Mesothelial cell of epicardium (in vitro differentiated cells): ENCODE measurements at regions not wholly inside any gene's neighbourhood (a gene's known extent, or its start where the extent isn't known, plus 50 kb on each side); places are given as distances from the start of the nearest gene placed in this dataset.

Experiments used
- DNase-seq, 2 experiments: peaks; one replicate each; pipeline ENCODE4 v3.0.0; 2021; ENCODE audit warnings: low spot score in 2 of 2; ENCODE audit not compliant: unreplicated experiment in 2 of 2
- H3K27ac Mint-ChIP-seq: 2 replicates; pipeline ENCODE4 v1.8.0; 2021; ENCODE audit warnings: mixed read lengths
- H3K27me3 Mint-ChIP-seq: 2 replicates; pipeline ENCODE4 v1.8.0; 2021; ENCODE audit warnings: low read depth, mixed read lengths
- H3K36me3 Mint-ChIP-seq: 2 replicates; pipeline ENCODE4 v1.8.0; 2021; ENCODE audit warnings: mixed read lengths
- H3K4me1 Mint-ChIP-seq: 2 replicates; pipeline ENCODE4 v1.8.0; 2021; ENCODE audit warnings: mixed read lengths
- H3K4me3 Mint-ChIP-seq: 2 replicates; pipeline ENCODE4 v1.8.0; 2021; ENCODE audit warnings: mild to moderate bottlenecking, moderate library complexity, mixed read lengths
- H3K9me3 Mint-ChIP-seq: 2 replicates; pipeline ENCODE4 v1.8.0; 2021; ENCODE audit warnings: mixed read lengths
- TF ChIP-seq, protein P1 (sequence below): fragments of 200-600 bp; sonication (generic); IDR thresholded peaks from one replicate; pipeline ENCODE4 v1.5.0; 2021; ENCODE audit warnings: antibody characterized with exemption; ENCODE audit not compliant: unreplicated experiment

DNA sequence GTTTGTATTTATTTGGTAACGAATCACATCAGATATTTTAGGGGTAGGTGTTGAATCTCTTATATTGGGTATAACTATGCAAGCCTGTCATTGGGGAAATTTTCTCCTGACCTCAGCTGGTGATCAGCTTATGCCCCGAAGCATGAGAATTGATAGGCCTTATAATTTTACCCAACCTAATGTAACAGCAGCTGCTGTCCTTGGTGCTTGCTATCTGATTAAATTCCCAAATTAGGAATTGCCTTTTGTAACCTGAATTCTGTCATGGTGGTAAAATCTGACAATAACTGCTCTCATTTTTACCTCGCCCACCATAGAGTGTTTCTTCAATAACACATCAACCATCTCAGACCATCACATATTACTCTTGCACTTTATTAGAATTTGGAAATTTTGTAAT lies 1542.6 kb upstream of the PIK3C3 start:
- H3K36me3 Mint-ChIP-seq: no peaks in the 10 kb centered on the region
- H3K4me1 Mint-ChIP-seq: peaks cover 13% of the 10 kb centered on the region
- no peaks in the 10 kb centered on the region for H3K9me3 Mint-ChIP-seq
- H3K4me3 Mint-ChIP-seq: no peak overlapping the region
- DNase-seq: no peak
- H3K27me3 Mint-ChIP-seq: peaks cover 3% of the 10 kb centered on the region
- no peak overlapping the region for H3K27ac Mint-ChIP-seq
- TF ChIP-seq, protein P1, sequence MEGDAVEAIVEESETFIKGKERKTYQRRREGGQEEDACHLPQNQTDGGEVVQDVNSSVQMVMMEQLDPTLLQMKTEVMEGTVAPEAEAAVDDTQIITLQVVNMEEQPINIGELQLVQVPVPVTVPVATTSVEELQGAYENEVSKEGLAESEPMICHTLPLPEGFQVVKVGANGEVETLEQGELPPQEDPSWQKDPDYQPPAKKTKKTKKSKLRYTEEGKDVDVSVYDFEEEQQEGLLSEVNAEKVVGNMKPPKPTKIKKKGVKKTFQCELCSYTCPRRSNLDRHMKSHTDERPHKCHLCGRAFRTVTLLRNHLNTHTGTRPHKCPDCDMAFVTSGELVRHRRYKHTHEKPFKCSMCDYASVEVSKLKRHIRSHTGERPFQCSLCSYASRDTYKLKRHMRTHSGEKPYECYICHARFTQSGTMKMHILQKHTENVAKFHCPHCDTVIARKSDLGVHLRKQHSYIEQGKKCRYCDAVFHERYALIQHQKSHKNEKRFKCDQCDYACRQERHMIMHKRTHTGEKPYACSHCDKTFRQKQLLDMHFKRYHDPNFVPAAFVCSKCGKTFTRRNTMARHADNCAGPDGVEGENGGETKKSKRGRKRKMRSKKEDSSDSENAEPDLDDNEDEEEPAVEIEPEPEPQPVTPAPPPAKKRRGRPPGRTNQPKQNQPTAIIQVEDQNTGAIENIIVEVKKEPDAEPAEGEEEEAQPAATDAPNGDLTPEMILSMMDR: no peak

DNA sequence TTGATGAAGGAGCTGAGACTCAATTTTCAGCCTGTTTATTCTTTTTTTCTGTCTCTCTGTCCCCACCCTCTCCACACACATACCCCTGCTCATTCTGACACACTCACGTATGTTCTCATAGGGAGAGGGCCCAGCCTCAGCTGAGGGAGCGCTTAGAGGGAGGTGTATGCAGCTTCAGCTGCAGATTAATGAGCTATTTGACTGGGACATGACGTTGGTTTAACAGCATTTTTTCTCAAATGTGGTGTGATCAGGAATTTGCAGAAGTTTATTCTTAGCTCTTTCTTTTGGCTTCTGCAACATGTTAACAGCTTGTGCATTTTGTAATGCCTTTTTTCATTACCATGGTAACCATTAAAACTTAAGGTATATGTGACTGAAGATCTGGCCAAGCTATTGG lies 1547.1 kb upstream of the PIK3C3 start:
- TF ChIP-seq, protein P1: no peak
- Mint-ChIP-seq H3K36me3 (no peaks in the 10 kb centered on the region), H3K9me3 (peaks cover 3% of the 10 kb centered on the region), H3K27ac (no peak overlapping the region), H3K4me3 (no peak overlapping the region), H3K27me3 (peaks cover 9% of the 10 kb centered on the region), H3K4me1 (peaks cover 5% of the 10 kb centered on the region)
- DNase-seq: no peak

DNA sequence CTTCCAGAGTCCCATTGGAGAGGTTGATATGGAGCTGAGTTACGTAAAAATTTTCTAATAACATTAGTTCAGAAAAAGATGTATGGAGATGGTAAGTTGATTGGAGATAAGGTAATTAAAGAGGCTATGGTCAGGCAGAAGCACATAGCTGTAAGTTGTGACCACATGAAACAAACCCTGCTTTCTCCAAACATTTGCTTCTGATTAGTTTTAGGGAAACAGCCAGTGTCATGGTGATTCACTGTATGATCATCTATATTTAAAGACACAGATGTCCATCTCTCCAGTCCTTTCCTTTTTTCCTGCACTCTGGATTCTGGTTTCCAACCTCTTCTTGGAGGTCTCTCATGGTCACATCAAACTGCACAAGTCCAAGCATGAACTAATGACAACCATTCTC lies 1550.8 kb upstream of the PIK3C3 start:
- Mint-ChIP-seq H3K9me3 (peaks cover 7% of the 10 kb centered on the region), H3K27ac (no peak overlapping the region), H3K36me3 (no peaks in the 10 kb centered on the region), H3K4me1 (peaks cover 5% of the 10 kb centered on the region), H3K4me3 (no peak overlapping the region), H3K27me3 (peaks cover 9% of the 10 kb centered on the region)
- TF ChIP-seq, protein P1: no peak
- DNase-seq: no peak

DNA sequence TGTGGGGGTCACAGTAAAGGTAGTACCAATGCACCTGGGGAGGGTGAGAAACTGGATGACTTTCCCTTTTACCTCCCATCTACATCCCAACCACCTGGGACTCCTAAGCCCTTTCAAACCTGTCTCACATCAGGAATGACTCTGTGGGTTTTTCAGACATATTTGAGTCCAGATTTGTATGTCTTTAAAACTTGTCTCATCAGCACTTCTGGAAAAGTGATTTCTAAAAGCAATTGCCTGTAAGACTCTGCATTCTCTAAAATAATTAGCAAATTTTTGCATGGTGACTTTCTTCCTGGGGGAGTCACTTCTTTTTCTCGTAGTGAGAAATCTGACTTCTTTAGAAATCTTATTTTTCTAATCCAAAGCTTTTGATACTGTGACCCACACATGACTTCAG lies 1553.0 kb upstream of the PIK3C3 start:
- Mint-ChIP-seq H3K4me3 (no peak overlapping the region), H3K4me1 (no peaks in the 10 kb centered on the region), H3K27me3 (peaks cover 4% of the 10 kb centered on the region), H3K36me3 (no peaks in the 10 kb centered on the region), H3K9me3 (peaks cover 7% of the 10 kb centered on the region), H3K27ac (no peak overlapping the region)
- DNase-seq: no peak
- TF ChIP-seq, protein P1: no peak

DNA sequence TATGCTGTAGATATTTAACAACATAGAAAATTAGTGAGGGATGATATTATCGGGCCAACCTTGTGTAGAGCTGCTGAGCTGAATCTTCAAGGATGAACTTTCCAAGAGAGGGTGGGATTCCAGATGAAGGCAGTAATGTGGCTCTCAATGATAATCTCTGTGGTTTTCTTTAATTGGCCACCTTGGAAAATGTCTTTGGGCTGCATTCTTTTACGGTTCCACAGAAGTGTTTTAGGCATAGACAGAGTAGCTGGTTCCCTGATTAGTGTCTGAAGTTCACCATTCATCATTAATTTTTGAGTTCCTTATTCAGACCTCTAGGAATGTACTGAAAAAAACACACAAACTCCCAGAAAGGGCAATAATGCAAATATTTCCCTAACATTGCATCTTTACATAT lies 1566.9 kb upstream of the PIK3C3 start:
- Mint-ChIP-seq H3K36me3 (no peaks in the 10 kb centered on the region), H3K27me3 (no peaks in the 10 kb centered on the region), H3K9me3 (no peaks in the 10 kb centered on the region), H3K4me3 (no peak overlapping the region), H3K4me1 (no peaks in the 10 kb centered on the region), H3K27ac (no peak overlapping the region)
- TF ChIP-seq, protein P1: no peak
- no peak for DNase-seq

DNA sequence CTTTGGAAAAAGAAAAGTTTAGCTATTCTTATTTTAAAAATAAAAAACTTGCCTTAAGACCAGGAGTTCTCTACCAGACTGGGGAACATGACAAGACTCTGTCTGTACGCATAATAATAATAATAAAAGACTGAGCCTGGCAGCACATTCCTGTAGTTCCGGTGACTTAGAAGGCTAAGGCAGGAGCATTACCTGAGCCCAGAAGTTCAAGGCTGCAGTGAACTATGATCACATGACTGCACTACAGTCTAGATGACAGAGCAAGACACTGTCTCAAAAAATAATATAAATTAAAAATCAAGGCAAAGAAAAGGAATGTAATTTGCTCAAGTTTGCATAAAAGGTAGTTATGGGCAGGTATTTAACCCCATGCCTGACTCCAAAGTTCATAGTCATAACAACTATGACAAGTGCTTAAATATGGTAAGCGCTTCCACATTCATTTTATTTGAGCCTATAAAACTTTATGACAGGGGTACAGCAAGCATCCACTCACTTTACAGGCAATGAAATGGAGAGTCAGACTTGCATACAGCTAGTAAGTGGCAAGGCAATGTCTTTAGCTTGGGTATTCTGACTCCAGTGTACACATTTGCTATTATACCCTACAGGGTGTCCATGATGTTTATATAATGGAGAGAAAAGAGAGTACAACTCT lies 1567.8 kb upstream of the PIK3C3 start:
- H3K9me3 Mint-ChIP-seq: no peaks in the 10 kb centered on the region
- no peak overlapping the region for H3K27ac Mint-ChIP-seq
- H3K4me1 Mint-ChIP-seq: no peaks in the 10 kb centered on the region
- no peaks in the 10 kb centered on the region for H3K36me3 Mint-ChIP-seq
- no peak overlapping the region for H3K4me3 Mint-ChIP-seq
- H3K27me3 Mint-ChIP-seq: no peaks in the 10 kb centered on the region
- TF ChIP-seq, protein P1: no peak
- no peak for DNase-seq
